ENCODE measurements at regions not wholly inside any gene's neighbourhood (a gene's known extent, or its start where the extent isn't known, plus 50 kb on each side); places are given as distances from the start of the nearest gene placed in this dataset.

GRCh38 chr5:166994226-166994625 lies 1297.2 kb upstream of the WWC1 start:
- no peak overlapping the region for H3K4me3 ChIP-seq (ENCODE audit: low read length)
- H3K9ac ChIP-seq (ENCODE audit: low read length), result no peak overlapping the region
- no peaks in the 10 kb centered on the region for H3K36me3 ChIP-seq (ENCODE audit: control insufficient read depth, insufficient read depth, low read length)
- no peak overlapping the region for H3K27ac ChIP-seq (ENCODE audit: low read depth, low read length)
- H3K27me3 ChIP-seq (ENCODE audit: control insufficient read depth, insufficient read depth, low read length), result no peaks in the 10 kb centered on the region
- H3K4me1 ChIP-seq (ENCODE audit: control insufficient read depth, insufficient read depth, low read length), result peaks cover 4% of the 10 kb centered on the region

GRCh38 chr5:167001246-167001645 lies 1290.2 kb upstream of the WWC1 start:
- Histone ChIP-seq H3K27me3 (ENCODE audit: control insufficient read depth, insufficient read depth, low read length) (no peaks in the 10 kb centered on the region), H3K4me1 (ENCODE audit: control insufficient read depth, insufficient read depth, low read length) (no peaks in the 10 kb centered on the region), H3K36me3 (ENCODE audit: control insufficient read depth, insufficient read depth, low read length) (no peaks in the 10 kb centered on the region), H3K27ac (ENCODE audit: low read depth, low read length) (no peak overlapping the region), H3K9ac (ENCODE audit: low read length) (no peak overlapping the region), H3K4me3 (ENCODE audit: low read length) (no peak overlapping the region)

- H3K9ac ChIP-seq (ENCODE audit: low read length), result no peak overlapping the region
- no peak overlapping the region for H3K27ac ChIP-seq (ENCODE audit: low read depth, low read length)
- no peaks in the 10 kb centered on the region for H3K27me3 ChIP-seq (ENCODE audit: control insufficient read depth, insufficient read depth, low read length)
- no peak overlapping the region for H3K4me3 ChIP-seq (ENCODE audit: low read length)
- H3K4me1 ChIP-seq (ENCODE audit: control insufficient read depth, insufficient read depth, low read length), result no peaks in the 10 kb centered on the region
- no peaks in the 10 kb centered on the region for H3K36me3 ChIP-seq (ENCODE audit: control insufficient read depth, insufficient read depth, low read length)
Measured at GRCh38 chr5:167008705-167009104, 1282.7 kb upstream of the WWC1 start.

- no peaks in the 10 kb centered on the region for H3K4me1 ChIP-seq (ENCODE audit: control insufficient read depth, insufficient read depth, low read length)
- no peak overlapping the region for H3K4me3 ChIP-seq (ENCODE audit: low read length)
- H3K36me3 ChIP-seq (ENCODE audit: control insufficient read depth, insufficient read depth, low read length), result no peaks in the 10 kb centered on the region
- no peak overlapping the region for H3K9ac ChIP-seq (ENCODE audit: low read length)
- H3K27me3 ChIP-seq (ENCODE audit: control insufficient read depth, insufficient read depth, low read length), result no peaks in the 10 kb centered on the region
- H3K27ac ChIP-seq (ENCODE audit: low read depth, low read length), result no peak overlapping the region
Measured at GRCh38 chr5:167011196-167011595, 1280.2 kb upstream of the WWC1 start.

- Histone ChIP-seq H3K4me3 (ENCODE audit: low read length) (no peak overlapping the region), H3K27me3 (ENCODE audit: control insufficient read depth, insufficient read depth, low read length) (no peaks in the 10 kb centered on the region), H3K27ac (ENCODE audit: low read depth, low read length) (no peak overlapping the region), H3K36me3 (ENCODE audit: control insufficient read depth, insufficient read depth, low read length) (no peaks in the 10 kb centered on the region), H3K4me1 (ENCODE audit: control insufficient read depth, insufficient read depth, low read length) (no peaks in the 10 kb centered on the region), H3K9ac (ENCODE audit: low read length) (no peak overlapping the region)
Measured at GRCh38 chr5:167012123-167013034, 1279.1 kb upstream of the WWC1 start.

GRCh38 chr5:167014401-167015056 lies 1276.9 kb upstream of the WWC1 start:
- Histone ChIP-seq H3K4me1 (ENCODE audit: control insufficient read depth, insufficient read depth, low read length) (no peaks in the 10 kb centered on the region), H3K9ac (ENCODE audit: low read length) (no peak overlapping the region), H3K27me3 (ENCODE audit: control insufficient read depth, insufficient read depth, low read length) (no peaks in the 10 kb centered on the region), H3K36me3 (ENCODE audit: control insufficient read depth, insufficient read depth, low read length) (no peaks in the 10 kb centered on the region), H3K4me3 (ENCODE audit: low read length) (no peak overlapping the region), H3K27ac (ENCODE audit: low read depth, low read length) (no peak overlapping the region)

GRCh38 chr5:167020418-167020817 lies 1271.0 kb upstream of the WWC1 start:
- Histone ChIP-seq H3K36me3 (ENCODE audit: control insufficient read depth, insufficient read depth, low read length) (no peaks in the 10 kb centered on the region), H3K9ac (ENCODE audit: low read length) (no peak overlapping the region), H3K4me1 (ENCODE audit: control insufficient read depth, insufficient read depth, low read length) (no peaks in the 10 kb centered on the region), H3K27ac (ENCODE audit: low read depth, low read length) (no peak overlapping the region), H3K27me3 (ENCODE audit: control insufficient read depth, insufficient read depth, low read length) (no peaks in the 10 kb centered on the region), H3K4me3 (ENCODE audit: low read length) (no peak overlapping the region)

GRCh38 chr5:167029488-167029887 lies 1262.0 kb upstream of the WWC1 start:
- no peak overlapping the region for H3K4me3 ChIP-seq (ENCODE audit: low read length)
- H3K27ac ChIP-seq (ENCODE audit: low read depth, low read length), result no peak overlapping the region
- H3K4me1 ChIP-seq (ENCODE audit: control insufficient read depth, insufficient read depth, low read length), result no peaks in the 10 kb centered on the region
- no peaks in the 10 kb centered on the region for H3K36me3 ChIP-seq (ENCODE audit: control insufficient read depth, insufficient read depth, low read length)
- no peak overlapping the region for H3K9ac ChIP-seq (ENCODE audit: low read length)
- no peaks in the 10 kb centered on the region for H3K27me3 ChIP-seq (ENCODE audit: control insufficient read depth, insufficient read depth, low read length)

GRCh38 chr5:167030500-167031120 lies 1260.8 kb upstream of the WWC1 start:
- H3K27ac ChIP-seq (ENCODE audit: low read depth, low read length), result no peak overlapping the region
- H3K4me3 ChIP-seq (ENCODE audit: low read length), result no peak overlapping the region
- H3K9ac ChIP-seq (ENCODE audit: low read length), result no peak overlapping the region
- no peaks in the 10 kb centered on the region for H3K4me1 ChIP-seq (ENCODE audit: control insufficient read depth, insufficient read depth, low read length)
- no peaks in the 10 kb centered on the region for H3K27me3 ChIP-seq (ENCODE audit: control insufficient read depth, insufficient read depth, low read length)
- H3K36me3 ChIP-seq (ENCODE audit: control insufficient read depth, insufficient read depth, low read length), result no peaks in the 10 kb centered on the region

- Histone ChIP-seq H3K4me3 (ENCODE audit: low read length) (no peak overlapping the region), H3K36me3 (ENCODE audit: control insufficient read depth, insufficient read depth, low read length) (no peaks in the 10 kb centered on the region), H3K27ac (ENCODE audit: low read depth, low read length) (no peak overlapping the region), H3K4me1 (ENCODE audit: control insufficient read depth, insufficient read depth, low read length) (no peaks in the 10 kb centered on the region), H3K9ac (ENCODE audit: low read length) (no peak overlapping the region), H3K27me3 (ENCODE audit: control insufficient read depth, insufficient read depth, low read length) (no peaks in the 10 kb centered on the region)
Measured at GRCh38 chr5:167036585-167036984, 1254.9 kb upstream of the WWC1 start.

GRCh38 chr5:167049043-167049663 lies 1242.3 kb upstream of the WWC1 start:
- Histone ChIP-seq H3K4me1 (ENCODE audit: control insufficient read depth, insufficient read depth, low read length) (no peaks in the 10 kb centered on the region), H3K27ac (ENCODE audit: low read depth, low read length) (no peak overlapping the region), H3K36me3 (ENCODE audit: control insufficient read depth, insufficient read depth, low read length) (no peaks in the 10 kb centered on the region)

More at GRCh38 chr5:167049043-167049663, 1242.3 kb upstream of the WWC1 start:
- Histone ChIP-seq H3K4me3 (ENCODE audit: low read length) (no peak overlapping the region), H3K27me3 (ENCODE audit: control insufficient read depth, insufficient read depth, low read length) (no peaks in the 10 kb centered on the region), H3K9ac (ENCODE audit: low read length) (no peak overlapping the region)

Data from rectal smooth muscle tissue (tissue), 1 donor.